ENCODE measurements at regions not wholly inside any gene's neighbourhood (a gene's known extent, or its start where the extent isn't known, plus 50 kb on each side); places are given as distances from the start of the nearest gene placed in this dataset.

GRCh38 chr6:170052991-170053821, 237.7 kb downstream of the DLL1 start:
- no peak overlapping the region for H3K27ac ChIP-seq

GRCh38 chr6:170051229-170052172, 239.4 kb downstream of the DLL1 start:
- H3K27ac ChIP-seq, result no peak overlapping the region
- TF ChIP-seq ZFX (IDR thresholded peaks at IDR 0.05) (no peak), CTCF (conservative IDR thresholded peaks at IDR 0.05) (no peak)

More at GRCh38 chr6:170052991-170053821, 237.7 kb downstream of the DLL1 start:
- TF ChIP-seq ZFX (IDR thresholded peaks at IDR 0.05) (no peak), CTCF (conservative IDR thresholded peaks at IDR 0.05) (no peak)

GRCh38 chr6:170050591-170051041, 240.3 kb downstream of the DLL1 start:
- TF ChIP-seq CTCF (conservative IDR thresholded peaks at IDR 0.05) (no peak), ZFX (IDR thresholded peaks at IDR 0.05) (no peak)
- no peak overlapping the region for H3K27ac ChIP-seq

- no peak overlapping the region for H3K27ac ChIP-seq
- TF ChIP-seq CTCF (conservative IDR thresholded peaks at IDR 0.05) (no peak), ZFX (IDR thresholded peaks at IDR 0.05) (no peak)
These were observed 241.0 kb downstream of the DLL1 start for GRCh38 chr6:170049641-170050561.

GRCh38 chr6:170048615-170049256, 242.1 kb downstream of the DLL1 start:
- TF ChIP-seq ZFX (IDR thresholded peaks at IDR 0.05) (no peak), CTCF (conservative IDR thresholded peaks at IDR 0.05) (no peak)
- no peak overlapping the region for H3K27ac ChIP-seq

- TF ChIP-seq CTCF (conservative IDR thresholded peaks at IDR 0.05) (no peak), ZFX (IDR thresholded peaks at IDR 0.05) (no peak)
- H3K27ac ChIP-seq, result no peak overlapping the region
These were observed 243.1 kb downstream of the DLL1 start for GRCh38 chr6:170047823-170048222.

Data from C4-2B (cell line).